Esophagus squamous epithelium (tissue), 5 donors: ENCODE measurements at regions not wholly inside any gene's neighbourhood (a gene's known extent, or its start where the extent isn't known, plus 50 kb on each side); places are given as distances from the start of the nearest gene placed in this dataset.

Experiments used
- DNase-seq: peaks from one replicate; lab custom pipeline; 2025; lab: John Stamatoyannopoulos, UW
- H3K27ac ChIP-seq, 4 donors: fragments of 200-600 bp; sonication (generic); one replicate each; pipeline ENCODE4 v1.5.1; 2016 to 2019; ENCODE audit warnings: mild to moderate bottlenecking in 1 of 4
- H3K27me3 ChIP-seq, 4 donors: fragments of 200-600 bp; sonication (generic); 1 replicate in 3 of 4; 2 replicates in 1 of 4; pipeline versions ENCODE4 v1.5.1 to v1.6.0; 2017 to 2021; ENCODE audit warnings: antibody characterized with exemption in 1 of 4
- H3K36me3 ChIP-seq, 3 donors: fragments of 200-600 bp; sonication (generic); one replicate each; pipeline ENCODE4 v1.5.1; 2016 to 2019
- H3K4me1 ChIP-seq, 3 donors: fragments of 200-600 bp; sonication (generic); one replicate each; pipeline ENCODE4 v1.5.1; 2017 to 2019
- H3K4me3 ChIP-seq, 4 donors: fragments of 200-600 bp; sonication (generic); 1 replicate in 3 of 4; 2 replicates in 1 of 4; pipeline ENCODE4 v1.5.1; 2016 to 2019; ENCODE audit warnings: mild to moderate bottlenecking in 2 of 4, moderate library complexity in 1 of 4
- H3K9me3 ChIP-seq, 3 donors: fragments of 200-600 bp; sonication (generic); one replicate each; pipeline ENCODE4 v1.5.1; 2016 to 2019
- POLR2A ChIP-seq, 4 donors: fragments of 450-650 bp; IDR thresholded peaks; one replicate each; pipeline ENCODE4 v1.6.1; 2017; ENCODE audit warnings: antibody characterized with exemption in 4 of 4, mild to moderate bottlenecking in 4 of 4, moderate library complexity in 3 of 4
- WGBS, 2 donors: methylation state at CpG; one replicate each; pipeline ENCODE4 v1.1.5; 2018; 5-methylcytosine and 5-hydroxymethylcytosine counted together
- intact Hi-C: fragments of 100-400 bp; cut with DNase I; formaldehyde crosslinking; loops from one replicate; pipeline ENCODE4 v1.15.0; 2022
- TF ChIP-seq, protein P1 (sequence below), 6 experiments: fragments of 450-650 bp in 4 of 6; fragments of 200-600 bp in 2 of 6; sonication (generic) in 2 of 6; IDR thresholded peaks; one replicate each; pipeline ENCODE4 v1.5.1; 2016 to 2019; ENCODE audit warnings: antibody characterized with exemption in 6 of 6, mild to moderate bottlenecking in 4 of 6, moderate library complexity in 4 of 6
- donor health status: DM: yes; HTN: yes; CAD: no.

DNA sequence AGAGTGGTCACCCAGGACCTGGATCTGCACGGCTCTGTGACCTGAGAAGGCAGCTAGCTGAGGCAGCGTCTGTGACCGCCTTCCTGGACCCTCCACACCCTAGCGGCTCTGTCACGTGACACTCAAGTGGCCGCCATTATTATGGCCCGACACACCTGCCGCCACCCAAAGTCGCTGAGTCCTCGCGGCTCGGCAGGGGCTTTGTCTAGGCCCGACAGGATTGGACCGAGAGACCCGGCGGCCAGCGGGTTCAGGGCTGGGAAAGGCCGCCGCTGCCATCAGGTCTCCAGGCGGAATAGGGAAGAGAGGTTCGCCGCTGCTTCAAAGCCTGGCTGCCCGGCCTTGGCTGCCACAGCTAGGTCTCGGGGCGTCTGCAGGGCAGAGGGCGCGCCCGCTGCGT, 1162.5 kb upstream of the LRRTM1 start:
- H3K27ac ChIP-seq, result no peak overlapping the region
- TF ChIP-seq, protein P1, sequence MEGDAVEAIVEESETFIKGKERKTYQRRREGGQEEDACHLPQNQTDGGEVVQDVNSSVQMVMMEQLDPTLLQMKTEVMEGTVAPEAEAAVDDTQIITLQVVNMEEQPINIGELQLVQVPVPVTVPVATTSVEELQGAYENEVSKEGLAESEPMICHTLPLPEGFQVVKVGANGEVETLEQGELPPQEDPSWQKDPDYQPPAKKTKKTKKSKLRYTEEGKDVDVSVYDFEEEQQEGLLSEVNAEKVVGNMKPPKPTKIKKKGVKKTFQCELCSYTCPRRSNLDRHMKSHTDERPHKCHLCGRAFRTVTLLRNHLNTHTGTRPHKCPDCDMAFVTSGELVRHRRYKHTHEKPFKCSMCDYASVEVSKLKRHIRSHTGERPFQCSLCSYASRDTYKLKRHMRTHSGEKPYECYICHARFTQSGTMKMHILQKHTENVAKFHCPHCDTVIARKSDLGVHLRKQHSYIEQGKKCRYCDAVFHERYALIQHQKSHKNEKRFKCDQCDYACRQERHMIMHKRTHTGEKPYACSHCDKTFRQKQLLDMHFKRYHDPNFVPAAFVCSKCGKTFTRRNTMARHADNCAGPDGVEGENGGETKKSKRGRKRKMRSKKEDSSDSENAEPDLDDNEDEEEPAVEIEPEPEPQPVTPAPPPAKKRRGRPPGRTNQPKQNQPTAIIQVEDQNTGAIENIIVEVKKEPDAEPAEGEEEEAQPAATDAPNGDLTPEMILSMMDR (IDR thresholded peaks at IDR 0.05), result no peak
- TF ChIP-seq POLR2A (IDR thresholded peaks at IDR 0.05), result no peak
- peaks cover 0 to 8% (median 4%) of the 10 kb centered on the region in 3 donors for H3K9me3 ChIP-seq
- no peak for DNase-seq
- no peaks in the 10 kb centered on the region for H3K27me3 ChIP-seq
- intact Hi-C loops, result no loop called here
- H3K4me1 ChIP-seq, result no peaks in the 10 kb centered on the region
- no peak overlapping the region for H3K4me3 ChIP-seq
- 100% methylated on average over 4 of the region's 29 CpGs; no CpG with 5 or more reads in 1 of the 2 donors for WGBS, 2 donors
- no peaks in the 10 kb centered on the region for H3K36me3 ChIP-seq

DNA sequence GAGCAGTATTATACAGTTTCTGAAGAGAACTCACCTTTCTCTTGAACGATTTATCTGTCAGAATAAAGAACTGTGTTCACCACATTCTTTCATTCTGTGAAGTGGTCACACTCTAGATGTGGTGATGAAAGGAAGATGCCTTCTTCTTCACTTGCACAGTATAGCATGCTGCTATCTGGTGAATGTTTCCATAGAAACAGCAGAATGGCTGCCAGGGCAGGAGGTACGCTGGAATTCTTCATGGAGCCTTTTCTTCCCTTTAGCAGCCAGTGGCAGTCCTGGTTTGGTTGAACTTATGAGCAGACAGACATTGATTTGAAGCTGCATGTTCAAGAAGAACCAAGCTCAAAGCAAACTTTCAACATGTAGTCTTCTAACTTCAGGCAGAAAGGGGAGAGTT, 1157.9 kb upstream of the LRRTM1 start:
- TF ChIP-seq, protein P1 (IDR thresholded peaks at IDR 0.05), result no peak
- no peak for TF ChIP-seq POLR2A (IDR thresholded peaks at IDR 0.05)
- DNase-seq, result no peak
- WGBS, 2 donors, result 62 to 88% methylated on average over 2 of the region's 2 CpGs
- no peaks in the 10 kb centered on the region for H3K27me3 ChIP-seq
- no peak overlapping the region for H3K4me3 ChIP-seq
- no peaks in the 10 kb centered on the region for H3K36me3 ChIP-seq
- H3K4me1 ChIP-seq, result no peaks in the 10 kb centered on the region
- no peak overlapping the region for H3K27ac ChIP-seq
- H3K9me3 ChIP-seq, result peaks cover 0 to 5% (median 4%) of the 10 kb centered on the region in 3 donors
- intact Hi-C loops, result no loop called here

DNA sequence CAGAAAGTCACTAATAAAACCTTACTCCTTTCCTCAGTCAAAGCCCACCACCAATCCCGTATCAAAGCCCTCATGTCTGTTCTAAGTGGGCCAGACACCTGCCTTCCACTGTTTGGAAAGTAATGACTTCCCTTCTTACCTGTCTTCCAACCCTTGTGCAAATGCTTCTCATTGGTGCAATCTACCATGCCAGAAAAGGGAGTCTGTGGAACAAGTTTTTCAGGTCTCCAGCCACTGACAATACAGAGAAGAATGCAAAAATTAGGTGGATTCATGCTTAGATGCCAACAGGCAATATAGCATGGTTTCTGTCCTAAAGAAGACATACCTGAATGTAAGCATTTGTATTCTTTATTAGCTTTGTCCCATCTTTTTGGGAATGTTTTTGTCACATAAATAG, 1140.6 kb upstream of the LRRTM1 start:
- intact Hi-C loops, result no loop called here
- Histone ChIP-seq H3K27ac (no peak overlapping the region), H3K9me3 (no peaks in the 10 kb centered on the region), H3K36me3 (no peaks in the 10 kb centered on the region), H3K4me3 (no peak overlapping the region), H3K4me1 (no peaks in the 10 kb centered on the region), H3K27me3 (no peaks in the 10 kb centered on the region)
- TF ChIP-seq, protein P1 (IDR thresholded peaks at IDR 0.05), result no peak
- 9 to 47% methylated on average over 1 of the region's 1 CpG for WGBS, 2 donors
- no peak for DNase-seq

DNA sequence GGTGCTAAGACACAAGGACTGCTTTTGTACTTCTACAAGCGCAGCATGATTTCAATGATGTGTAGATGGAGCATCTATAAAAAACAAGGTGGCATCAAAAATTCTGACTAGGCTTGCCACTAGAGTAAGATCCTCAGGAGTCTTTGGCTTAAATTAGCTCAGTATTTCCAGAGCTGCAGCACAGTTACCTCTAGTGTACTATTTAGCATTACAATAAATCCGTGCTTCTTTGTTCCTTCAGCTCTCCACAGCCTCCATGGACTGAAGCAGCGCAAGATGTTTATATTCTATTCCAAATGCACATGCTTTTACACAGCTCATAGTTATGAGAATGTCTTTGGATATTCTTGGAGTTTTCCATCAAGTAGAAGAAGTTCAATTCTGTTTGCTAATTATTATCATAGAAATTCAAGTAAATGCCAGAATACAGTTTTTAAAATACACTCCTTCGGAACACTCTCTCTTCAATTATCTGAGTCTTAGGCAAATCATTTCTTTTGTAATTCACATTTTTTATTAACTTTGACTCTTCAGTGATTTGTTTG, 1133.0 kb upstream of the LRRTM1 start:
- H3K27ac ChIP-seq, result no peak overlapping the region
- H3K27me3 ChIP-seq, result no peaks in the 10 kb centered on the region
- no peaks in the 10 kb centered on the region for H3K4me1 ChIP-seq
- no peak overlapping the region for H3K4me3 ChIP-seq
- WGBS, 2 donors, result 78 to 90% methylated on average over 4 of the region's 4 CpGs
- no peak for DNase-seq
- no peaks in the 10 kb centered on the region for H3K9me3 ChIP-seq
- intact Hi-C loops, result no loop called here
- no peak for TF ChIP-seq POLR2A (IDR thresholded peaks at IDR 0.05)
- TF ChIP-seq, protein P1 (IDR thresholded peaks at IDR 0.05), result no peak
- no peaks in the 10 kb centered on the region for H3K36me3 ChIP-seq

DNA sequence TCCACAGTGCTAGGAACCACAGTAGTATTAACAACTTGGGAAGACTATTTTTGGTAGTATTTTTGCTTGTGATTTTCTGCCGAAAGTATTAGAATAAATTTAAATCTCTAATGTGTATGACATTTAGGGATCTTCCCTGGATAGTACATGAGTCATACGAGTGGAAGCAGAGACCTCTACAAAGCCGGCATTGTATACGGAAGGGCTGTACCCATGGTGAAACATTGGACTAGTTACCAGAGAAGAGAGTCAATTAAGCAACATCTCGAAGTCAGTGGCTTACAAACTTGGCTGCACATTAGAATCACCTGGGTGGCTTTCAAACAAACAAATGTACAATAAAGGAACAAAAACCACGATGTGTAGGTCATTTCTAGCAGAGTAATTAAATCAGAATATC, 1131.7 kb upstream of the LRRTM1 start:
- Histone ChIP-seq H3K9me3 (no peaks in the 10 kb centered on the region), H3K4me3 (no peak overlapping the region), H3K27ac (no peak overlapping the region), H3K27me3 (no peaks in the 10 kb centered on the region), H3K36me3 (no peaks in the 10 kb centered on the region), H3K4me1 (no peaks in the 10 kb centered on the region)
- TF ChIP-seq, protein P1 (IDR thresholded peaks at IDR 0.05), result no peak
- TF ChIP-seq POLR2A (IDR thresholded peaks at IDR 0.05), result no peak
- no peak for DNase-seq
- 59 to 64% methylated on average over 6 of the region's 6 CpGs for WGBS, 2 donors
- intact Hi-C loops, result no loop called here
